ENCODE measurements at regions not wholly inside any gene's neighbourhood (a gene's known extent, or its start where the extent isn't known, plus 50 kb on each side); places are given as distances from the start of the nearest gene placed in this dataset.

- no peak for TF ChIP-seq CTCF (IDR thresholded peaks at IDR 0.05 in 2 of 3, conservative IDR thresholded peaks at IDR 0.05 in 1 of 3; ENCODE audit: insufficient read depth in 2 of 3, low read depth in 1 of 3, low read length in 3 of 3)
- no peak for TF ChIP-seq EZH2 (IDR thresholded peaks at IDR 0.05; ENCODE audit: borderline replicate concordance, low read depth, low read length)
- no peak for TF ChIP-seq NR1H2 (CRISPR knock-in tag; IDR thresholded peaks at IDR 0.05)
- no peak for TF ChIP-seq NCOA6 (IDR thresholded peaks at IDR 0.05)
Measured at GRCh38 chr11:70838198-70838597, 414.2 kb downstream of the SHANK2 start.

Measured in K562 (cell line).